Calu3 (cell line): ENCODE measurements at regions not wholly inside any gene's neighbourhood (a gene's known extent, or its start where the extent isn't known, plus 50 kb on each side); places are given as distances from the start of the nearest gene placed in this dataset.

Source experiments
- BruUV-seq: library from RNA; stranded (reverse); fragments of 400-500 nt; replicated peaks from 2 replicates; lab custom pipeline; 2021; lab: Mats Ljungman, UMichigan
- CTCF ChIA-PET: fragments of 300-600 bp; sonication (Branson Sonifier 250); formaldehyde crosslinking; loops from one replicate; lab custom pipeline; 2022; ENCODE audit warnings: antibody characterized with exemption; lab: Charles Lee
- DNase-seq: peaks from one replicate; pipeline ENCODE4 v3.0.0; 2022
- H3K27ac Mint-ChIP-seq: one replicate; pipeline ENCODE4 v1.8.0; 2022; ENCODE audit warnings: mixed read lengths; ENCODE audit not compliant: unreplicated experiment
- H3K27me3 Mint-ChIP-seq: one replicate; pipeline ENCODE4 v1.8.0; 2022; ENCODE audit warnings: mixed read lengths; ENCODE audit not compliant: unreplicated experiment
- H3K36me3 Mint-ChIP-seq: one replicate; pipeline ENCODE4 v1.8.0; 2022; ENCODE audit warnings: mild to moderate bottlenecking, moderate library complexity, mixed read lengths; ENCODE audit not compliant: insufficient read depth, unreplicated experiment
- H3K4me1 Mint-ChIP-seq: one replicate; pipeline ENCODE4 v1.8.0; 2022; ENCODE audit warnings: mild to moderate bottlenecking, low read depth, mixed read lengths; ENCODE audit not compliant: unreplicated experiment
- H3K4me3 Mint-ChIP-seq: one replicate; pipeline ENCODE4 v1.8.0; 2022; ENCODE audit warnings: mild to moderate bottlenecking, low read depth, moderate library complexity, mixed read lengths; ENCODE audit not compliant: unreplicated experiment
- H3K9me3 Mint-ChIP-seq: one replicate; pipeline ENCODE4 v1.8.0; 2022; ENCODE audit warnings: low read depth, mixed read lengths; ENCODE audit not compliant: unreplicated experiment
- intact Hi-C: fragments of 100-400 bp; cut with micrococcal nuclease; formaldehyde crosslinking; loops from one replicate; pipeline ENCODE4 v1.10.0; 2022; ENCODE audit not compliant: unreplicated experiment
- TF ChIP-seq, protein P1 (sequence below): fragments of 200-600 bp; IDR thresholded peaks from one replicate; pipeline ENCODE4 v1.8.0; 2022; ENCODE audit warnings: antibody characterized with exemption; ENCODE audit not compliant: unreplicated experiment

DNA sequence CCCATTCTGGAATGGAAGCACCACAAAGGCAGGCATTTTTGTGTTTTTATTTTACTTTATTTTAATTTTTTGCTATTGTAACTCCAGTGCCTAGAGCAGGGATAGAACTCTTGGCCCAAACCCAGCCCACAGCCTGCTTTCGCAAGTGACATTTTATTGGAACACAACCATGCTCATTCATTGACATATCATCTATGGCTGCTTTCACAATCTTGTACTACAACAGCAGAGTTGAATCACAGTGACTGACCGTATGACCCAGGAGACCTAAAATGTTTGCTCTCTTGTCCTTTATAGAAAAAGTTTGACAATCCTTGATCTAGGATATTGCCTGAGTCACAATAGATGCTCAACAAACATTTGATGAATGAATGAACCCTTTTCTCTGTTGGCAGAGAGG lies 83.9 kb upstream of the ATP1A1 start:
- Mint-ChIP-seq H3K4me1 (no peaks in the 10 kb centered on the region), H3K27me3 (no peaks in the 10 kb centered on the region), H3K4me3 (no peak overlapping the region), H3K27ac (no peak overlapping the region), H3K36me3 (no peaks in the 10 kb centered on the region), H3K9me3 (no peaks in the 10 kb centered on the region)
- intact Hi-C loops, result no loop called here
- BruUV-seq, result no TSS peak
- CTCF ChIA-PET, result no interaction called here
- TF ChIP-seq, protein P1, sequence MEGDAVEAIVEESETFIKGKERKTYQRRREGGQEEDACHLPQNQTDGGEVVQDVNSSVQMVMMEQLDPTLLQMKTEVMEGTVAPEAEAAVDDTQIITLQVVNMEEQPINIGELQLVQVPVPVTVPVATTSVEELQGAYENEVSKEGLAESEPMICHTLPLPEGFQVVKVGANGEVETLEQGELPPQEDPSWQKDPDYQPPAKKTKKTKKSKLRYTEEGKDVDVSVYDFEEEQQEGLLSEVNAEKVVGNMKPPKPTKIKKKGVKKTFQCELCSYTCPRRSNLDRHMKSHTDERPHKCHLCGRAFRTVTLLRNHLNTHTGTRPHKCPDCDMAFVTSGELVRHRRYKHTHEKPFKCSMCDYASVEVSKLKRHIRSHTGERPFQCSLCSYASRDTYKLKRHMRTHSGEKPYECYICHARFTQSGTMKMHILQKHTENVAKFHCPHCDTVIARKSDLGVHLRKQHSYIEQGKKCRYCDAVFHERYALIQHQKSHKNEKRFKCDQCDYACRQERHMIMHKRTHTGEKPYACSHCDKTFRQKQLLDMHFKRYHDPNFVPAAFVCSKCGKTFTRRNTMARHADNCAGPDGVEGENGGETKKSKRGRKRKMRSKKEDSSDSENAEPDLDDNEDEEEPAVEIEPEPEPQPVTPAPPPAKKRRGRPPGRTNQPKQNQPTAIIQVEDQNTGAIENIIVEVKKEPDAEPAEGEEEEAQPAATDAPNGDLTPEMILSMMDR, result no peak
- no peak for DNase-seq

DNA sequence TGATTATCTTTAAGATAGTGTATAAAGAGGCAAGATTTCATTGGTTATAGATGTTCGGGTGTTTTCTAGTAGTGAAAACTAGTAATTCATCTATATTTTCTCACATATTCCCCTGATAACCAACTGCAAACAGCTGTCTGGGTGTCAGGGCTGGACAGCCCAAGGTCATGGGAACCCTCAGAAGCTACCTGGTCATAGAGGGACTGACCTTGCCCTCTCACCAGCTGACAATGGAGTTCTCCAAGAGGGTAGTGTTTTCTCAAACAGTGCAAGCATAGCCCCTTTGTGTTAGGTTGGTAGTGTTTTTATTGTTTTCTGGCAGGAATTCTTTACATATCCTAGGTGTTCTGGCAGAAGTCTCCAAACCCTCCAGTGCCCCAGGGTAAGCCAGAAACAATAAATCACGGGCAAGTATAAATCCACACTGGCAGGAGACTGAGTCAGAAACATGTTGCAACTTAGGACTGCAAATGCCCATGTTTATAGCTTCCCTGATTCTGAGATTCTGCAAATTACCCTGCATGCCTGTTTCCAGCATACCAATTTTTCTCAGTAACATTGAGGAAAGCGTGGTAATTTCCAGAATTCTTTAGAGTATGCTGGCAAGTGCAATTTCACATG lies 82.8 kb upstream of the ATP1A1 start:
- BruUV-seq, result no TSS peak
- DNase-seq, result no peak
- Mint-ChIP-seq H3K9me3 (no peaks in the 10 kb centered on the region), H3K4me3 (no peak overlapping the region), H3K27me3 (no peaks in the 10 kb centered on the region), H3K36me3 (no peaks in the 10 kb centered on the region), H3K27ac (no peak overlapping the region), H3K4me1 (no peaks in the 10 kb centered on the region)
- TF ChIP-seq, protein P1, result no peak
- CTCF ChIA-PET, result interaction anchor here (0.5 kb wide), 1 partner anchor 70 kb away, joined by 3 read pairs; no protein-coding TSS in a partner anchor
- intact Hi-C loops, result no loop called here

DNA sequence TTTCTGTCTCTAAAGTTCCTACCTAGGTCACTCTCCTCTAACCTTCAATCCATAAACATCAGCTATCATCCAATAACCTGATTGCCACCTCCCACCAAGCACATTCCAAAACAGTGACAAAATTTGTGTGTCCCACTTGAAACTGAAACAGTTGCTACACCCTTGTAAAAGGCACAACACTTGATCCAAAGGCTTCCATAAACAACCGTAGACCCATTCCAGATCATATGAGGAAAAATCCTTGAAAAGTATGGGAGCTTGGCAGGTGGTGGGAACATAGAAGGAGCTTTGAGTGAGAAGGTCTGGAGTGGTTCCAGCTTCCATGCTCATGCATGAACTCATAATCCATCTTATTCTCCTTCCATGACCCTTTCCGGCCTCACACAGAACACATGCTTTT lies 82.0 kb upstream of the ATP1A1 start:
- no peaks in the 10 kb centered on the region for H3K36me3 Mint-ChIP-seq
- intact Hi-C loops, result no loop called here
- no peak overlapping the region for H3K27ac Mint-ChIP-seq
- TF ChIP-seq, protein P1, result no peak
- no peak for DNase-seq
- H3K27me3 Mint-ChIP-seq, result no peaks in the 10 kb centered on the region
- no peak overlapping the region for H3K4me3 Mint-ChIP-seq
- CTCF ChIA-PET, result no interaction called here
- no TSS peak for BruUV-seq
- H3K9me3 Mint-ChIP-seq, result no peaks in the 10 kb centered on the region
- H3K4me1 Mint-ChIP-seq, result no peaks in the 10 kb centered on the region

DNA sequence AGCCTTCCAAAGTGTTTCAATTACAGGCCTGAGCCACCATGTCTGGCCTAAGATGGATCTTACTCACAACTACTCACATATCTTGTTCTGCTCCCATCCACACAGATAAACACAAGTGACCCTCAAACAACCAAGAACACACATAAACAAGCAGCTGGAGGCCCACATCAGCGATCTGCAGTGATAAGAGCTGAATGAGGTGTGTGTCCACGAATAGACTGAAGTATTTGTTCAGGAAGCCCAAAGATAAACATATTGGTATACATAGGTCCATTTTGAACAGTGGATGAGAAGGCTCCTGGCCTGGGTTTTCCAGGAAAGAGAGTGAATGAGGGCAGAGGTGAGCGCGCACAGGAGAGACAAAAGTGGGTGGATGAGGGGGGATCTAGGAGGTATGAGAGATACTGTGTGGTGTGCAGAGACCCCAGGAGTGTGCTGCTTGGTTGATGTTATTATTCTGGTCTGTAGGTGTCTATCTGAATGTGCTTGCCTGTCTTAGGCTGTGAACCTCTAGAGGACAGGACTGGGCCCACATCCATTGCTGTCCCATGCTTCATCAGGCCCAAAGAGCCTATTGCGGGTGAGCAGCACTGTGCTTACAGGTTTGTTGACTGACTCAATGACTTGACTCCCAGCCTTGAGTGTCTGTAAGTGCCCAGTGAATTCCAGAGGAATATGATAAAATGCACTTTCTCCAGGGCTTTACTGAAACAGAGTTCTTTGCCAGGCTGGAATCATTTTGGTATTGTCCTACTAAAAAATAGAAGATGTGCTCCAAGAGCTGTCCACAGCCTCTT lies 79.9 kb upstream of the ATP1A1 start:
- Mint-ChIP-seq H3K4me3 (no peak overlapping the region), H3K9me3 (no peaks in the 10 kb centered on the region), H3K36me3 (no peaks in the 10 kb centered on the region), H3K4me1 (no peaks in the 10 kb centered on the region), H3K27ac (no peak overlapping the region), H3K27me3 (no peaks in the 10 kb centered on the region)
- BruUV-seq, result no TSS peak
- CTCF ChIA-PET, result no interaction called here
- TF ChIP-seq, protein P1, result no peak
- no peak for DNase-seq
- intact Hi-C loops, result no loop called here
